ENCODE measurements at regions not wholly inside any gene's neighbourhood (a gene's known extent, or its start where the extent isn't known, plus 50 kb on each side); places are given as distances from the start of the nearest gene placed in this dataset.

DNA sequence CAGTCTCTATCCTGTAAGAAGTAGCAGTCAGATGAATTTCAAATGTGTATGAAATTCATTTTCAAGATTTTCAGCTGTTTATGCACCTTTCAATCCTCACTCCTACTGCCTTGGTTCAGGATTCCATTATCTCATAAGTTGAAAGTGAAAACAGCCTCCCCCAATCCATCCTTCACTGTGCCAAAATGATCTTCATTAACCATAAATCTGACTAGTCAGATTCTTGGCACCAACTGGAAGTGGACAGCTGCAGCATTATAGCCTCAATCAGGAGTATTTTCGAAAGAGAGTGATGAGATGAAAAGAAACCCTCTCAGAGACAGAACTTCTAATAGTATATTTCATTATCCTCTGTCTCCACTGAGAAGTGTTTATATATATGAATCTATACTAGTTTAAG, 365.3 kb upstream of the PDGFD start:
- DNase-seq (ENCODE audit: low read depth), result no peak

DNA sequence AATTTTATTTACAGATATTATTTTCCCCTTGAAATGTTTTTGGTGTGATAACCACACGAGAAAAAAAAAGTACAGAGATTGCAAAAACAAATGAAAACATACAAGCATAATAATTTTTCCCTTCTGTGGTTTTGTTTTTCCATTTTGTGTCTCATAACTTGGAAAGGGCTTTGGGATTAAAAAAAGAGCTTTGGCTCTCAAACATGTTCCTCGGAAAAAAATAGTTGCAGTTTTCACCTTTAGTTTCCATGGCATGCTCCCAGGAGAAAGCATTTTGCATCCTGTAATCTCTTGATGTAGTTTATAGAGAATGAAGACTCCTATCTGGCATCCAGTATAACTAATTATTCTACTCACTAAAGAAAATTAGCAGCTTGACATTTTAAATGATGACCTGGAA, 362.1 kb upstream of the PDGFD start:
- no peak for DNase-seq (ENCODE audit: low read depth)

DNA sequence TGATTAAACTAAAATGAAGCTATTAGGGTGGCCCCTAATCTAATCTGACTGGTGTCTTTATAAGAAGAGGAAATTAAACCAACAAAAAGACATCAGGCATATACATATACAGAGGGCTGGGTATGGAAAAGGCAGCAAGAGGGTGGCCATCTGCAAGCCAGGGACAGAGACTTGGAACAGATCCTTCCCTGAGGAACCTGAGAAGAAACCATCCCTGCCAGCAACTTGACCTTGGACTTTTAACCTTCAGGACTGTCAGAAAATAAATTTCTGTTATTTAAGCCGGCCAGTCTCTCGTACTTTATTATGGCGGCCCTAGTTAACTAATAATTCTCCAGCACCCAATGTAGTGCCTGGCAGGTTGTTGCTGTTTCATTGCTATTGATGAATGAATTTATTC, 361.5 kb upstream of the PDGFD start:
- DNase-seq (ENCODE audit: low read depth), result no peak

DNA sequence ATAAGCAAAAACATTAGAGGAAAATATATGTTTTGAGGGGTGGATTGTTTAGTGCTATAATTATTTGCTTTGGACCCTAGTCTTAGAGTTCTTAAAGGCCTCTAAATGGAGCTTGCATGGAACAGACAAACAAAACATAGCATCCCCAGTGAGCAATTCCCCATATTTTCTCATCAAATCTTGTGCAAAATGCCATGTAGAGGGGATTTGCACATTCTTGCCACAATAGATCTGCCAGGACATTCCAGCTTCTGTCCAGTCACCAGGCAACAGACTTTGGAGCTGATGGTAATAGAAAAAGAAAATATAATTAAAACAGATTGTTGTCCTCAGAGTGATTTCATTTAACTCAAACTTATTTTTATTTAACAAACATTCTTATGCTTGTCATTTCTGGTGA, 360.3 kb upstream of the PDGFD start:
- no peak for DNase-seq (ENCODE audit: low read depth)

DNA sequence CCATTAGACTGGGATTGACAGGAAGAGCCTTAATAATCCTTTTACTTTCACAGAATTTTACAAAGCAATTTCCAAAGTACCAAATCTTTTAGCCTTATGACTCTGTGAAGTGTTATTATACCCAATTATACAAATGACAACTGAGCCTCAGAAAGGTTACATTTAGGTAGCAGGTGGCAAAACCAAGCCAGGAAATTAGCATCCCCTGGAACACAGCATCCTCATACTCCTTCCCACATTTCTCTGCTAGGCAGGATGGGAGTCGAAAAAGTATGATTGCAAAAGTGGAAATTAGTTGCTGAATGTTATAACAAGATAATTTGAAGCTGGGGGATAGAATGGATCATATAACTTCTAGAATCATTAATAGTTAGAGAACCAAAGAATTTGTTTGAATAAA, 359.7 kb upstream of the PDGFD start:
- DNase-seq (ENCODE audit: low read depth), result no peak

DNA sequence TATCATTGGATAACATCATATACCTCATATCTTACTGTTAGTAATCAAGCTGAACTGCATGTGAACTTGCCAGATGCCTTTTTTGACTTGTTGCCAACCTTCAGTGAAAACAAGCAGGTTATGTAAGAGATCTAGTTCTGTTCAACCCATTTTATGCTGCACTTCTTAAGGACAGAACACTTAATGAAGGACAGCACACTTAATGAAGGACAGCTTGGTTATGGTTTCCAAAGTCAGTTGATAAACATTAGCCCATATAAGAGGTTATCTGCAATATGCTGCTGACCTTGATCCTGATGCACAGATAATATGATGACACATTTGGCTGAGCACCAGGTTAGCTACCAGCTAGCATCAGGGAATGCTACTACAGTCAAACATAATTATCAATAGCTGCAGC, 358.7 kb upstream of the PDGFD start:
- DNase-seq (ENCODE audit: low read depth), result no peak

DNA sequence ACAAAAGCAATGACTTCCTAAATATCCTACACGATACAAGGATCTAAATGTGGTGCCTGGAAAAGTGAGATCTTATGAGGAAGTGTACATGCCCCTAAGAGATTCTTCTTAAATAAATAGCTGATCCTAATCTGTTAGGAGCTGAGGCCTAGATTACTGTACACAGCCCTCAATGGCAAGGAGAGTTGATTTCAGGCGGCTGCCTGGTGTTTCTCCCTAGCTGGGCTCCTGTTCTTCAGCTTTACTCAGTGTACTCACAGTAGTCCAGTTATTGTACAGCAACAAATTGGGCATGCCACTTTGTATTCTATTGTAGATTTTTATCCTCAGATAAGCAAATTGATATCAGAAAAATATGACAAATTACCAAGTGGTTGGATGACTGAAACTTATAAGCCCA, 358.2 kb upstream of the PDGFD start:
- DNase-seq (ENCODE audit: low read depth), result no peak

DNA sequence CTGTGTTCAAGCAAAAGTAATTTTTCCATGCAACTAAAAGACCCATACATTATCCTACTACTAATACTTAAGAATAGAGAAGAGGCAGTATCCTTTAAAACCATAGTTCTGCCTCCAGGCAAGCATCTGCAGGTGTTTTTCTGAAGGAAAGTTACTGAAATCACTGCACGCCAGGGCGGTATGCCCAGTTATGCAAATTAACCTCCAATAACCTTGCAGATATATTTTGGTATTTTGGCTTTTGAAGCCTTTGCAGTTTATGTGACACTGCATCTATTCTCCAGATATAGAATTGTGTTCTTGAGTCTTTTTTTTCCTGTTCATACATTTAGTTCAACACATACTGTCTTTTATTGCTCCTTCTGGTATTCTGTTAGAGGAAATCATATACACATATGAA, 346.2 kb upstream of the PDGFD start:
- DNase-seq (ENCODE audit: low read depth), result no peak

DNA sequence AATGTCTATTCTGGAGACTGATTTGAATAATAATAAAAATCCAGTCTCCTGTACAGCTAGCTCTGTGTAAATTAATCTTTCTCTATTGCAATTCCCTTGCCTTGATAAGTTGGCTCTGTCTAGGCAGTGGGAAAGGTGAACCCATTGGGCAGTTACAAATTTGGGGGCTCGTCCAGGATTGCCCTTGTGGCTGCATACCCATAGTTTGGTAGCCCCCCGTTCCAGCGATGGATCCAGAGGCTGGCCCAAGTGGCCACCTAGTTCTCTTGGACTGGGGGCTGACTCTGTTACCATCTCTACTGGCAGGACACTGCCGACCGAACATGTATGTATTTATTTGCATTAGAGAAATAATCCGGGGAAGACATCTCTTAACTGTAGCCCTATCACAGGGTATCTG, 326.2 kb upstream of the PDGFD start:
- no peak for DNase-seq (ENCODE audit: low read depth)

DNA sequence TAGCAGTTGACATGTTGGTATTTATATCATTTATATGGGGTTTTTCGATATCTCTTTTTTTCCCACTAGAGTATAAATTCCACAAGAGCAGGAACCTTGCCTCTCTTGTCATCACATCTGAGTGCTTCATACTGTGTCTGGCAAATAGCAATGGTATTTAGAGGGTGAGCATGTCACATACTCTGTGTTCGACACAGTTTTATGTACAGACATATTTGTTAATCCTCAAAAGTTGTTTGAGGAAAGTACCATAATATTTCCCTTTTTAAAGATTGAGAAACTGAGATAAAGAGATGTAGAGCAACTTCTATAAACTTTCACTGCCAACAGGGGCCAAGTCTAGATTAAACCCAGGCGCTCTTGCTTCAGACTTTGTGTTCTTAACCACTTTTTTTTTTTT, 324.6 kb upstream of the PDGFD start:
- no peak for DNase-seq (ENCODE audit: low read depth)

DNA sequence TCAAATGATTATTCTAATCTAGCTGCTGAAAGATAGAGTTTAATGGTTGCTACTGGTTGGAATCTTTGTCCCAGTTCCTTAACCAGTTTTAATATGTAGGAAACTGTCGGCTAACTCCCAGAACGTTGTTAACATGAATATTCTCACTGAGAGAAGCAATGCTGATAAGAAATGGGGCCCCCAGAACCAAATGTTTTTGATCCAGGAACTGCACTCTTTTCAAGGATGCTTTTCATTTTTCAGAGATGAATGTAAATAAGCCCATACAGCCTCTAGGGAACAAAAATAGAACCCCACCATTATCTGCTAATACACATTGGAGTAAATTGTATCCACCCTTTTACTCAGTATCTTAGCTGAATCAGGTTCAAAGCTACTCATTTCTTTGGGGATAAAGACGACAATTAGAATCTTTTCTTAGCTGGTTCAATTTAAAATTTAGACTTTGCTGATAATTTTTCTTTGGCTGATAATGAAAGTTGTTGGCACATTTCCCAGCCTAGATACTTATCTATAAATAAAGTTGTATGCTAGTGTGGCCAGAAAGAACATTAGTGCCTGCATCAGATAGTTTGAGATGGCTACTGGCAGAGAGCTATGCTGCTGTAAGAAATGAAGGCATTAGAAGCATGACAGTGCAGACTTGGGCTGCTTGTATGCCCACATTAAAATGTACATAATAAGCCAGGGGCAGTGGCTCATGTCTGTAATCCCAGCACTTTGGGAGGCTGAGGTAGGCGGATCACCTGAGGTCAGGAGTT, 323.3 kb upstream of the PDGFD start:
- peak; percentile 7 for DNase-seq (ENCODE audit: low read depth)

DNA sequence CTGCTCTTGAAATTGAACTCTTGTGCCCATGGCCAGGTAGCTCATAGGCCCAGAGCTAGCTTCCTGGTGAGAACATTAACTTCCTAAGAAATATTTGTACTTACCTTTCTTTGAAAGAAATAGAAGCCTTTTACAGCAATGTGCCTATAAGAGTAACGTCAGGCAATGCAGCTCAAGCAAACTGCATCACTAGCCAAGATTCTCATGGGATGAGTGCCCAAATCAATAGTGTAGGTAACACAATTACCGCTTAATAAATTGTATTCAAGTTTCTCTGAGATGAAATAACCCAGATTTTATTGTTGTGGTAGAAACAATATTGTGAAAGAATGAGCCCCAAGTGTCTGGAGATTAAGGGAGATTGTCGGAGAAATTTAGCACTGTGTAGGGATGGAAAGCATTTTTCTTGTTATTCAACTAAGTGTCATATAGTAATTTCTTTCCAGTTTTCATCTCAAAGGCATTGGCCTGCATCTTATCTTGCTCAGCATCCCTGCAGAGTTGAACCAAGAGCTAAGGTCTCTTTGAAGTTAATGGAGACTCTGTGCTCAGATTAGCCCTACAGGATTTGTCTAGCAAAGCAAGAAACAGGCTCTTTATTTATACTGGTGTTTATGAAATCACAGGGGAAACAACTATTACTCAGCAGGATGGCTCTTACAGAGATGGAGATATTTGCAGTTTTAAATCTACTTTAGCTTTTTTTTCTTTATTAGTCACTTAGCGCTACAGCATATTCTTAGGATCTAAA, 321.0 kb upstream of the PDGFD start:
- no peak for DNase-seq (ENCODE audit: low read depth)

DNA sequence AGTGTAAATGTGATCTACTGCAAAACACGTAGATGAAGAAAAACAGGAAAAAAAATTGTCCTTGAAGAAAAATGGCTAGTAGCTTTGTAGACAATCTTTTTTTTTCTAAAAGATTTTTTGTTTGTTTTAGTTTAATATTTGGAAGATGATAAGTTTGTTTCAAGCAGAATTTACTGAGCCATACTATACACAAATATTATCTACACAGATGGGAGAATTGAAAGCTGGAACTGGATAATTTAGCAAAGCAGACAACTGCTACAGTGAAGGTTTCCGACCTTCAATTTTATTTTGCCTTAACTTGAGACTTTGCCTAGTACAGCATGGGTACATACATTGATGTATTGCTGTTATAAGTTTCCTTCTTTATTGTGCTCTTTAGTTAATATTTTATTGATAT, 313.0 kb upstream of the PDGFD start:
- DNase-seq (ENCODE audit: low read depth), result no peak

DNA sequence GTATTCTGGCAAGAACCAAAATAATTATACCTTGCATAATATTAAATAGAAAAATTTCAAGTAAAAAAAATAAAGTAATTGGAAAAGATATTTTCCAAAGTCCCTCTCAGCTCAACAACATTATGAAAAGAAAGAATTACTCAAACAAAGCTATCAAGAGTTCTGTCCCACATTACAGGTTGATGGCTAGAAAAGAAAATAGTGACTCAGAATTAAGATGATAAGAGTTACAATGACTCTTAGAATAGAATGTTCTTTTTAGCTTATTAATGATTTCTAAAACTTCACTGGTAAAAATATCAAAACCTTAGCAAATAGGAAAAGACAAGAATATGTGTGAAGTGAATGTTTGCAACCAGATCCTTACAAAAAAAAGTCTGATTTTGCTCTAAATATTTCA, 312.5 kb upstream of the PDGFD start:
- DNase-seq (ENCODE audit: low read depth), result no peak

DNA sequence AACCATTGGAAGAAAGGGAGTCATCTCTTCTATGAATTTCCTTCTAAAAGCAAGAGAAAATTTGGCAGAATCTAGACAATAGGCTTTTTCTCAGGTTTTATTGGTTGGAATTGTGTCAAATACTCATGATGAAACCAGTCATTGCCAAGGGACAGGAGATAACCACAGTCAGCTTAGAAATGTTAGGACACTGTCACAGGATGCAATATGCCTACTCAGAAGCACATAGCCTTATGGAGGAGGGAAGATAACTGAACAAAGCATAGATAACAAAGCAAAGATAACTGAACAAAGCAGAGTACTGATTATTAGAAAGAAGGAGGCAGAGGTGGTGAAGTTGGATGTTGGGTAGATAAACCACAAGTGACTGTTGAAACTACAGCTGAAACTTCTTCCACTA, 303.5 kb upstream of the PDGFD start:
- peak; percentile 64 for DNase-seq (ENCODE audit: low read depth)

DNA sequence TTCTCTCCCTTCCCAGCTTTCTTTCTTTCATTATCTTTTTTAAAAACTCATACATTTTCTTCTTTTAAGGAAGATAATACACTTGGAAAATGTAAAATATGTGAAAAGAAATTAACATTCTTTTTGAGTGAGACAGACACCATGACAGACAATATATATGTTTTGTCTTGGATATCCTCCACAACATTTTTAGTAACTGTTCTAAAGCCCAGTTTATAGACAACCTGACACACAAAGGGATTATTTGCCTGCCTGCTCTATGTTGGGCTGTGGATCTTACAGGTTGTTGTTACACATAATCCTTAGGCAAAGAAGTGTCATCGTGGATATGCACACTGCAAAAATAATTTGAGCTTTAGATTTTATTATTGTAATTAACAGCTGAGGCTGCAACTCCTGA, 301.4 kb upstream of the PDGFD start:
- no peak for DNase-seq (ENCODE audit: low read depth)

DNA sequence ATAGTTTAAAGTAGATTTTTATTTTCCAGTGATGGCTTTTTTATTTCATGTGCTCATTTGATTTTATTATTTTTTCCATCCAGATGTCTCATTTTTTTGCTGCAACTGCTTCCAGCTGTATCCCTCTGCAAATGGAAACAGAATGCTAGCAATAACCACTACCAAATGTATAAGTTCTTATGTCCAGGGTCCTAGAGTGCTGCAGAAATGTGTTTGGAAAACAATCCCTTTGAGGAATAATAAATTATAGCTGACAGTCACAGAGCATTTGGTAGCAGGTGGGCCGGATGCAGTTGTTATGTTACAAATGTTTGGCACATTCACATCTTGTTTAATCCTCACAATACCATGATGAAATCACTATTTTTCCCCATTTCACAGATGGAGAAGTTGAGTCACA, 300.7 kb upstream of the PDGFD start:
- no peak for DNase-seq (ENCODE audit: low read depth)

DNA sequence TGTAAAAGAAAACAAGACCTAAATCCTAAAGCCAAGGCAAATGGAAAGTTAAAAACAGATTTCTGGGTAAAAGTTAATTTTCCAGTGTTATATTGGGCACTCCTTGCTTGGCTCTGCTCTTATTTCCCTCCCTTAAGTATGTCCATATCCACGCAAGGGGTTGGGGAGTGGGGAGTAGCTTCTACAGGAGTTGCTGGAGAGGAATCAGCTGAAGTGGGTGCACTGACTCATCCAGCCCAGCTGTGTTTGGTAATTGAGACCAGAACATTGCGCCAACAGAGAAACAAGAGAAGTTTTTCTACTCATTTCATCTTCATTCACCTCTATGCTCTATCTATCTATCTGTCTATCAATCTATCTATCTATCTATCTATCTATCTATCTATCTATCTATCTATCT, 298.4 kb upstream of the PDGFD start:
- no peak for DNase-seq (ENCODE audit: low read depth)

DNA sequence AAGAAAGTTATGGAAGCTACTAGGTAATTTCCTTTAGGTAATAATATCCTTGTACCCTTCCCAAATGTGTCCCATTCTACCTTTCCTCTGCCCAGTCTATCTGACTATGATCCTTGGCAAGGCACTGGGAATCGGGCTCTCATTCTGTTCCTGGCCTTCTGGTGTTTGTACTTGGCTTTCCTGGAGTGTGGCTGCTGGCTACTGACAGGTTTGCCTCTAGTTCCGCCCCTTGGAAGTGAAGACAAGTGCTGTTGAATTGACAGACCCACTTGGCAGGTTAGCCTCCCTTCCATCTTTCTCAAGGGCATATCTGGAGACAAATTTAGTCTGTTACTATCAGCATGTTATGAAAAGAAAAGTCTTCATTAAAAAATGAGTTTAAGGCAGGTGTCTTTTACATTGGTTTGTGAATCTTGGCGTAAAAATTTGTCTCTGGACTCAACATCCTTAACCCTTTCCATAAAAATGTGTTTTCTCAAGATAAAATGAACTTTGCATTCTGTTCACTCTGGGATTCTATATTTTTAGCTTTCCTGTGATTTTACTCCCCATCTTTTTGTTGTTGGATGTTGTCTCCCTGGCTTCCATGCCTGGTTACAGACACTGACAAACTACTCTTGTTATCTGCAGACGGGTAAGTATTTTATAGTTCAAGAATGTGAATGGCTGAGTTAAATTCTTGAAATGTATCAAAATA, 287.4 kb upstream of the PDGFD start:
- DNase-seq (ENCODE audit: low read depth), result no peak

DNA sequence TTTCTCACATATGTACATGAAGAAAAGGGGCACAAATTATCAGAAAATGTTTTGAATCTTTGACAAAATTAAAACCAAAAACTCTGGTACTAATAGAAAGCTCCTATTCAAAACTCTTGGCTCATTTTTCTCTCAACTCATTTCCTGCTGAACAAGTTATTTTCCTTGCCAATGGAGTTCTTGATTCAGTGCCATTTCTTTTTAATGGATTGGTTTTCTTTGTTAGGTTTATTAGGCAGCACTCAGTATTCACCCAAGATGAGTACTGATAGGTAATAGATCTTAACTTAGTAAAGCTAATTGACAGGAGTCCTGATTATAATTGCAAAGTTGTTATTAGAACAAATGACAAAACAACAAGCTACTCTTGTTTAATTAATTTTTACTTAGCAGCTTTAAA, 279.4 kb upstream of the PDGFD start:
- no peak for DNase-seq (ENCODE audit: low read depth)

DNA sequence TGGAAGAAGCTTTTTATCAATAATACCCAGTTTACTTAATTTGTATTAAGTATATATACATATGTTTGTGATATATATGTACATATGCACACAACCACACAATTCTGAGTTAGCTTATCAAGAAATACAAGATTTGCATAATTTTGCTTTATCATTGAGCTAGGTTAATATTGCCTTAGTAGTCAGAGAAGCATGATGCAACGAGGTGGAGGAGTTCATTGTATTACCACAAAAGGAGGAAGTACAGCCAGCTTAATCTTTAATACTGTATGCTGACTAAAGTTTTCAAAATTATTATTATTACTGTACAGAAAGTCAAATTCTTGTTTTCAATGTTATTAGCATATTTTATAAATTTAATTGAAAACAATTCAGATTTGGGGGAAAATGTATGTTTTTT, 278.4 kb upstream of the PDGFD start:
- no peak for DNase-seq (ENCODE audit: low read depth)

DNA sequence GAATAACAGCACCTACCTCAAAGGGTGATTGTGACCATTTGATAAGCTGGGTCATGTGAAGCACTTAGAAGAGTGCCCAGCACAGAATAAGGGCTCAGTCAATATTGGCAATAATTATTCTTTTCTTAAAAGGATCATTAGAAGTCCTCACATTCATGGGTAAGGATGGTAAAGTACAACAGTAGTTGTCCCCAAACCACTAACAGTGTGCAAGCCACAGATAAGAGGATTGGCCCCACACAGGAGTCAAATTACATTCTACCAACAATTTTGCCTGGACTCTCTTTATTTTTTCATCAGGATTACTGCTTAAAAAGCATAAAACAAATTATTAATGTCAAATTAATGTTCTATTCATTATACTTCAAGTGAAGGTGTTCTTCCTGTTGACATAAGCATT, 271.5 kb upstream of the PDGFD start:
- DNase-seq (ENCODE audit: low read depth), result no peak

DNA sequence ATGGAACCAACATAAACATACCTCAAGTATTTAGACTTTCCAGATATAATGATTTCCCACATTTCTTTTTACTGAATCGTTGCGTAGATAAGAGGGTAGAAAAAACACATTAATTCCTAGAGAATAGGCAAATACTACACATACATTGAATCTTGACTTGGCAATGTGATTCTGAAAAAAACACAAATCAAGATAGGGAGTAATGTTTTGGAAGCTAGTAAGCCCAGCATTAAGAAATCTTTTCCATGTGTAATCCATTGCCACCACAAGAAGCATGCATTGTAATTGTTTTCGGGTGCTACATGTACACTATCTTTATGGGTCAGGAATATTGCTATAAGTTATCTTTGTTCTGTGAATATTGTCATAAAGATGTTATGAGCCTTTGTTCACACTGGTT, 269.8 kb upstream of the PDGFD start:
- no peak for DNase-seq (ENCODE audit: low read depth)

Data from CMK (cell line).